ENCODE measurements at regions not wholly inside any gene's neighbourhood (a gene's known extent, or its start where the extent isn't known, plus 50 kb on each side); places are given as distances from the start of the nearest gene placed in this dataset.

GRCh38 chr10:120685136-120685535 lies 166.0 kb upstream of the WDR11 start:
- Histone ChIP-seq H3K9me3 (no peaks in the 10 kb centered on the region), H3K27ac (no peak overlapping the region), H3K4me3 (no peak overlapping the region), H3K4me2 (no peak overlapping the region), H3K4me1 (no peaks in the 10 kb centered on the region)
- DNase-seq (ENCODE audit: low read depth in 1 of 2, low spot score in 1 of 2), result no peak
- ChIA-PET CTCF (no interaction called here), POLR2A (no interaction called here)
- ATAC-seq, result no peak
- TF ChIP-seq NPAS2 (CRISPR knock-in tag; IDR thresholded peaks at IDR 0.05; ENCODE audit: borderline replicate concordance), result no peak
- TF ChIP-seq HDAC2 (IDR thresholded peaks at IDR 0.05), result no peak
- no peak for TF ChIP-seq ESRRA (IDR thresholded peaks at IDR 0.05; ENCODE audit: borderline replicate concordance, low read length)
- no peak for TF ChIP-seq CBX8 (IDR thresholded peaks at IDR 0.05)
- no peak for FAIRE-seq
- WGBS (ENCODE audit: missing lambda C conversion rate), result 3% methylated on average over 4 of the region's 4 CpGs

- TF ChIP-seq, protein P1, sequence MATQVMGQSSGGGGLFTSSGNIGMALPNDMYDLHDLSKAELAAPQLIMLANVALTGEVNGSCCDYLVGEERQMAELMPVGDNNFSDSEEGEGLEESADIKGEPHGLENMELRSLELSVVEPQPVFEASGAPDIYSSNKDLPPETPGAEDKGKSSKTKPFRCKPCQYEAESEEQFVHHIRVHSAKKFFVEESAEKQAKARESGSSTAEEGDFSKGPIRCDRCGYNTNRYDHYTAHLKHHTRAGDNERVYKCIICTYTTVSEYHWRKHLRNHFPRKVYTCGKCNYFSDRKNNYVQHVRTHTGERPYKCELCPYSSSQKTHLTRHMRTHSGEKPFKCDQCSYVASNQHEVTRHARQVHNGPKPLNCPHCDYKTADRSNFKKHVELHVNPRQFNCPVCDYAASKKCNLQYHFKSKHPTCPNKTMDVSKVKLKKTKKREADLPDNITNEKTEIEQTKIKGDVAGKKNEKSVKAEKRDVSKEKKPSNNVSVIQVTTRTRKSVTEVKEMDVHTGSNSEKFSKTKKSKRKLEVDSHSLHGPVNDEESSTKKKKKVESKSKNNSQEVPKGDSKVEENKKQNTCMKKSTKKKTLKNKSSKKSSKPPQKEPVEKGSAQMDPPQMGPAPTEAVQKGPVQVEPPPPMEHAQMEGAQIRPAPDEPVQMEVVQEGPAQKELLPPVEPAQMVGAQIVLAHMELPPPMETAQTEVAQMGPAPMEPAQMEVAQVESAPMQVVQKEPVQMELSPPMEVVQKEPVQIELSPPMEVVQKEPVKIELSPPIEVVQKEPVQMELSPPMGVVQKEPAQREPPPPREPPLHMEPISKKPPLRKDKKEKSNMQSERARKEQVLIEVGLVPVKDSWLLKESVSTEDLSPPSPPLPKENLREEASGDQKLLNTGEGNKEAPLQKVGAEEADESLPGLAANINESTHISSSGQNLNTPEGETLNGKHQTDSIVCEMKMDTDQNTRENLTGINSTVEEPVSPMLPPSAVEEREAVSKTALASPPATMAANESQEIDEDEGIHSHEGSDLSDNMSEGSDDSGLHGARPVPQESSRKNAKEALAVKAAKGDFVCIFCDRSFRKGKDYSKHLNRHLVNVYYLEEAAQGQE (IDR thresholded peaks at IDR 0.05), result peak; percentile 63; the same call in 1 of the 2 replicates
- no peak for TF ChIP-seq RNF2 (IDR thresholded peaks at IDR 0.05; ENCODE audit: borderline replicate concordance, low read depth)
- H3K4me1 ChIP-seq, result no peaks in the 10 kb centered on the region
- ChIA-PET POLR2A (no interaction called here), CTCF (interaction anchor here (0.5 kb wide), 1 partner anchor 17 kb away, joined by 3 read pairs; no protein-coding TSS in a partner anchor)
- H3K4me2 ChIP-seq, result no peak overlapping the region
- DNase-seq (ENCODE audit: low read depth in 1 of 2, low spot score in 1 of 2) (no peak), ATAC-seq (no peak), FAIRE-seq (no peak)
- H3K9me3 ChIP-seq, result no peaks in the 10 kb centered on the region
- H3K27ac ChIP-seq, result no peak overlapping the region
- WGBS (ENCODE audit: missing lambda C conversion rate), result 0% methylated on average over 1 of the region's 1 CpG
- H3K4me3 ChIP-seq, result no peak overlapping the region
Measured at GRCh38 chr10:120688928-120689327, 162.2 kb upstream of the WDR11 start.

DNA sequence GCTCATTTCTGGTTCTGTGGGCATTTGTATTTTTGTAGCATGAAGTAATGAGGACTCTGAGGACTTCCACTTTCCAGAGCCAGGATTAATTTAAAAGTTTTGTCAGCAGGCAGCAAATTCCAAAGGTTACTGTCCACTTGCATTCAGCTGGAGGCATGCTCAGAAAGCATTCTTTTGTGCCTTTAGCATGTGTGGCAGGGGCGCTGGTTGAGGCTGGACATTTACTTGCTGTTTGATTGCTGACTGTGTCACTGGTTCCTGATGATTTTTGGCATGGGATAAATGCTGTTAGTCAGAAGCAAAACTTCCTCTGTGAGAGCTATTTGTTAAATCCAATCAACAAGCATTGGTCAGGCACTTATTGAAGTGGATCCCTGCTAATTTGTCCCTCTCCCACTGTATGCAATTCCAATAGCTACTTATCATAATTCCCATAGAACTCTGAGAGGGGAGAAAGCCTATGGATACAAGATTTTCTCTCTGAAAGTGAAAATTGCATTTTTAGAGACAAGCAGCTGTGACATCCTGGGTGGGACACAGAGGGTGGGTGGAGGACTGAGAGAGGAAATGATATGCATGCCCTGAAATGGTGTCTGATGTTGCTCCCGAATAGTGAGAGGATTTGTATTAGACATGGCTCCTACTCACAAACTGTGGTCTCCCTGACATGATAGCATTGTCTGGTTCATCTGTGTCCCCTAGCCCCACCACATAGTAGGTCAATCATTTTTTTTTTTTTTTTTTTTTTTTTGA lies 161.2 kb upstream of the WDR11 start:
- ChIA-PET CTCF (no interaction called here), POLR2A (no interaction called here)
- no peak for FAIRE-seq
- WGBS (ENCODE audit: missing lambda C conversion rate), result 2% methylated on average over 2 of the region's 2 CpGs
- Histone ChIP-seq H3K9me3 (no peaks in the 10 kb centered on the region), H3K4me3 (no peak overlapping the region), H3K27ac (no peak overlapping the region), H3K4me1 (no peaks in the 10 kb centered on the region), H3K4me2 (no peak overlapping the region)
- DNase-seq (ENCODE audit: low read depth in 1 of 2, low spot score in 1 of 2), result no peak
- TF ChIP-seq RNF2 (IDR thresholded peaks at IDR 0.05; ENCODE audit: borderline replicate concordance, low read depth), result no peak
- no peak for TF ChIP-seq NFE2L2 (conservative IDR thresholded peaks at IDR 0.05; ENCODE audit: low read length)
- TF ChIP-seq RCOR1 (IDR thresholded peaks at IDR 0.05; ENCODE audit: low read depth, low read length), result no peak
- TF ChIP-seq KDM5A (IDR thresholded peaks at IDR 0.05), result no peak
- no peak for TF ChIP-seq HOXA7 (CRISPR knock-in tag; IDR thresholded peaks at IDR 0.05)
- TF ChIP-seq CHD4 (IDR thresholded peaks at IDR 0.05; ENCODE audit: borderline replicate concordance), result no peak
- TF ChIP-seq ZNF302 (CRISPR knock-in tag; IDR thresholded peaks at IDR 0.05), result no peak
- TF ChIP-seq JUN (IDR thresholded peaks at IDR 0.05), result no peak
- no peak for TF ChIP-seq PHF8 (IDR thresholded peaks at IDR 0.05; ENCODE audit: borderline replicate concordance, low read depth)
- no peak for TF ChIP-seq USF2 (IDR thresholded peaks at IDR 0.05)
- TF ChIP-seq, protein P2, sequence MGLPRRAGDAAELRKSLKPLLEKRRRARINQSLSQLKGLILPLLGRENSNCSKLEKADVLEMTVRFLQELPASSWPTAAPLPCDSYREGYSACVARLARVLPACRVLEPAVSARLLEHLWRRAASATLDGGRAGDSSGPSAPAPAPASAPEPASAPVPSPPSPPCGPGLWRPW (IDR thresholded peaks at IDR 0.05), result no peak
- no peak for TF ChIP-seq CEBPB (IDR thresholded peaks at IDR 0.05)
- no peak for TF ChIP-seq EP300 (IDR thresholded peaks at IDR 0.05)
- TF ChIP-seq, protein P3, sequence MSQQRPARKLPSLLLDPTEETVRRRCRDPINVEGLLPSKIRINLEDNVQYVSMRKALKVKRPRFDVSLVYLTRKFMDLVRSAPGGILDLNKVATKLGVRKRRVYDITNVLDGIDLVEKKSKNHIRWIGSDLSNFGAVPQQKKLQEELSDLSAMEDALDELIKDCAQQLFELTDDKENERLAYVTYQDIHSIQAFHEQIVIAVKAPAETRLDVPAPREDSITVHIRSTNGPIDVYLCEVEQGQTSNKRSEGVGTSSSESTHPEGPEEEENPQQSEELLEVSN (IDR thresholded peaks at IDR 0.05; ENCODE audit: borderline replicate concordance, low read depth), result no peak
- no peak for ATAC-seq
